Astrocyte of the spinal cord (primary cell): ENCODE measurements at regions not wholly inside any gene's neighbourhood (a gene's known extent, or its start where the extent isn't known, plus 50 kb on each side); places are given as distances from the start of the nearest gene placed in this dataset.

ENCODE experiments used
- DNase-seq: peaks from one replicate; pipeline ENCODE4 v3.0.0; 2011; ENCODE audit warnings: low read depth, low spot score
- H3K4me3 ChIP-seq: 2 replicates; pipeline ENCODE4 v1.5.1; 2011; ENCODE audit warnings: low read depth, mild to moderate bottlenecking, low read length, moderate library complexity
- CTCF ChIP-seq: IDR thresholded peaks from 2 replicates; pipeline ENCODE4 v1.5.1; 2012; ENCODE audit warnings: low read depth, mild to moderate bottlenecking, low read length, inconsistent platforms
- in situ Hi-C: cut with HindIII; loops from 2 replicates; pipeline ENCODE4 v1.10.0; 2017; ENCODE audit warnings: low sequenced_read_pairs

- in situ Hi-C loops = no loop called here
- TF ChIP-seq CTCF = no peak
- H3K4me3 ChIP-seq = no peak overlapping the region
- no peak for DNase-seq
Measured at GRCh38 chr20:40773376-40773775, 84.3 kb upstream of the MAFB start.

- in situ Hi-C loops = no loop called here
- DNase-seq = no peak
- TF ChIP-seq CTCF = no peak
- H3K4me3 ChIP-seq = no peak overlapping the region
Measured at GRCh38 chr20:40774252-40774651, 85.2 kb upstream of the MAFB start.

GRCh38 chr20:40775561-40776146 is 86.6 kb upstream of the MAFB start:
- no peak for TF ChIP-seq CTCF
- no peak for DNase-seq
- in situ Hi-C loops = no loop called here
- H3K4me3 ChIP-seq = no peak overlapping the region

- no peak overlapping the region for H3K4me3 ChIP-seq
- TF ChIP-seq CTCF = no peak
Measured at GRCh38 chr20:40776466-40777457, 87.7 kb upstream of the MAFB start.

GRCh38 chr20:40777653-40778052 is 88.6 kb upstream of the MAFB start:
- in situ Hi-C loops = no loop called here
- no peak for TF ChIP-seq CTCF
- DNase-seq = no peak
- no peak overlapping the region for H3K4me3 ChIP-seq

More at GRCh38 chr20:40776466-40777457, 87.7 kb upstream of the MAFB start:
- DNase-seq = no peak
- in situ Hi-C loops = no loop called here

GRCh38 chr20:40778894-40779496 is 90.0 kb upstream of the MAFB start:
- DNase-seq = no peak
- in situ Hi-C loops = no loop called here
- no peak for TF ChIP-seq CTCF
- no peak overlapping the region for H3K4me3 ChIP-seq
